CD4-positive, alpha-beta T cell (primary cell): ENCODE measurements at regions not wholly inside any gene's neighbourhood (a gene's known extent, or its start where the extent isn't known, plus 50 kb on each side); places are given as distances from the start of the nearest gene placed in this dataset.

ENCODE experiments used
- ATAC-seq: fragments of 200-7000 bp; cut with Tn5 transposase; one replicate; pipeline ENCODE4 v1.10.0; 2022; ENCODE audit warnings: mild to moderate bottlenecking; ENCODE audit not compliant: poor library complexity
- CTCF ChIA-PET: fragments of 350-600 bp; sonication (Branson Sonifier 250); formaldehyde crosslinking; loops from one replicate; lab custom pipeline; 2021; ENCODE audit warnings: antibody characterized with exemption, inconsistent platforms; lab: Charles Lee
- POLR2A ChIA-PET: fragments of 350-600 bp; sonication (Branson Sonifier 250); formaldehyde crosslinking; loops from one replicate; lab custom pipeline; 2021; ENCODE audit warnings: antibody characterized with exemption, inconsistent platforms; lab: Charles Lee
- DNase-seq, 14 experiments: peaks; one replicate each; pipeline ENCODE4 v3.0.0-alpha.2; 2013 to 2020; ENCODE audit warnings: mixed read lengths in 2 of 14
- H3K27ac ChIP-seq, 2 donors: one replicate each; pipeline versions ENCODE4 v1.5.1 to v1.7.0; 2013; ENCODE audit warnings: low read length in 2 of 2, low read depth in 1 of 2, mild to moderate bottlenecking in 1 of 2
- H3K27me3 ChIP-seq, 2 experiments: 1 replicate in 1 of 2; 2 replicates in 1 of 2; pipeline versions ENCODE4 v1.6.1 to v1.7.0; 2013; ENCODE audit warnings: low read length in 2 of 2, control low read depth in 1 of 2, mild to moderate bottlenecking in 1 of 2, moderate library complexity in 1 of 2; ENCODE audit not compliant: insufficient read depth in 2 of 2, control insufficient read depth in 1 of 2
- H3K36me3 ChIP-seq: one replicate; pipeline ENCODE4 v1.6.1; 2013; ENCODE audit warnings: low read length, control low read depth; ENCODE audit not compliant: insufficient read depth
- H3K4me1 ChIP-seq: one replicate; pipeline ENCODE4 v1.6.1; 2013; ENCODE audit warnings: low read length, control low read depth; ENCODE audit not compliant: insufficient read depth
- H3K4me3 ChIP-seq: one replicate; pipeline ENCODE4 v1.5.1; 2013; ENCODE audit warnings: mild to moderate bottlenecking, low read length, moderate library complexity
- H3K9me3 ChIP-seq, 2 experiments: 1 replicate in 1 of 2; 2 replicates in 1 of 2; pipeline versions ENCODE4 v1.6.1 to v1.7.0; 2013; ENCODE audit warnings: low read length in 2 of 2, mild to moderate bottlenecking in 2 of 2, control low read depth in 1 of 2, moderate library complexity in 1 of 2; ENCODE audit not compliant: control insufficient read depth in 1 of 2, insufficient read depth in 1 of 2
- H3K27ac Mint-ChIP-seq: one replicate; pipeline ENCODE4 v1.8.0; 2020; ENCODE audit warnings: mixed read lengths
- H3K27me3 Mint-ChIP-seq: one replicate; pipeline ENCODE4 v1.8.0; 2021; ENCODE audit warnings: mixed read lengths
- H3K36me3 Mint-ChIP-seq: one replicate; pipeline ENCODE4 v1.8.0; 2021; ENCODE audit warnings: low read depth, mixed read lengths
- H3K4me1 Mint-ChIP-seq: one replicate; pipeline ENCODE4 v1.8.0; 2021; ENCODE audit warnings: low read depth, mixed read lengths
- H3K4me3 Mint-ChIP-seq: one replicate; pipeline ENCODE4 v1.8.0; 2020; ENCODE audit warnings: mild to moderate bottlenecking, mixed read lengths
- H3K9me3 Mint-ChIP-seq: one replicate; pipeline ENCODE4 v1.8.0; 2020; ENCODE audit warnings: mixed read lengths
- CTCF ChIP-seq: fragments of 200-600 bp; IDR thresholded peaks from one replicate; pipeline ENCODE4 v1.8.0; 2022; ENCODE audit warnings: antibody characterized with exemption, mild to moderate bottlenecking
- intact Hi-C, 2 experiments: fragments of 100-400 bp; cut with DNase I in 1 of 2; cut with micrococcal nuclease in 1 of 2; formaldehyde crosslinking; loops; one replicate each; pipeline versions ENCODE4 v1.15.1 to v1.9.0; 2023 to 2025; cut with DNase I, micrococcal nuclease

GRCh38 chr5:54709096-54709495 is 191.5 kb downstream of the SNX18 start:
- H3K4me1 ChIP-seq: no peaks in the 10 kb centered on the region

GRCh38 chr5:54707841-54708240 is 190.3 kb downstream of the SNX18 start:
- no peak for ATAC-seq
- H3K27ac ChIP-seq: no peak overlapping the region
- no peak for TF ChIP-seq CTCF
- H3K4me1 ChIP-seq: no peaks in the 10 kb centered on the region
- Mint-ChIP-seq H3K27ac (no peak overlapping the region), H3K4me3 (no peak overlapping the region), H3K9me3 (no peaks in the 10 kb centered on the region), H3K36me3 (no peaks in the 10 kb centered on the region), H3K27me3 (no peaks in the 10 kb centered on the region), H3K4me1 (no peaks in the 10 kb centered on the region)
- no peaks in the 10 kb centered on the region for H3K27me3 ChIP-seq
- no peak overlapping the region for H3K4me3 ChIP-seq
- CTCF ChIA-PET: interaction anchor here (1.3 kb wide), 1 partner anchor 237 kb away, joined by 3 read pairs; no protein-coding TSS in a partner anchor
- POLR2A ChIA-PET: interaction anchor here (0.6 to 1.4 kb wide), 3 partner anchors 10 to 158 kb away, joined by 3 to 5 read pairs (median 3); no protein-coding TSS in a partner anchor
- no peaks in the 10 kb centered on the region for H3K36me3 ChIP-seq
- DNase-seq: no peak
- intact Hi-C loops: no loop called here
- H3K9me3 ChIP-seq: no peaks in the 10 kb centered on the region

More at GRCh38 chr5:54709096-54709495, 191.5 kb downstream of the SNX18 start:
- H3K9me3 ChIP-seq: no peaks in the 10 kb centered on the region
- H3K27ac ChIP-seq: no peak overlapping the region
- no peak overlapping the region for H3K4me3 ChIP-seq
- no peaks in the 10 kb centered on the region for H3K27me3 ChIP-seq
- no peak for DNase-seq
- TF ChIP-seq CTCF: no peak
- Mint-ChIP-seq H3K4me1 (no peaks in the 10 kb centered on the region), H3K27ac (no peak overlapping the region), H3K4me3 (no peak overlapping the region), H3K36me3 (no peaks in the 10 kb centered on the region), H3K9me3 (peaks cover 2% of the 10 kb centered on the region), H3K27me3 (no peaks in the 10 kb centered on the region)
- H3K36me3 ChIP-seq: no peaks in the 10 kb centered on the region
- ChIA-PET POLR2A (interaction anchor here (1.2 kb wide), 1 partner anchor 15 kb away, joined by 3 read pairs; no protein-coding TSS in a partner anchor), CTCF (no interaction called here)
- no peak for ATAC-seq
- intact Hi-C loops: no loop called here

DNA sequence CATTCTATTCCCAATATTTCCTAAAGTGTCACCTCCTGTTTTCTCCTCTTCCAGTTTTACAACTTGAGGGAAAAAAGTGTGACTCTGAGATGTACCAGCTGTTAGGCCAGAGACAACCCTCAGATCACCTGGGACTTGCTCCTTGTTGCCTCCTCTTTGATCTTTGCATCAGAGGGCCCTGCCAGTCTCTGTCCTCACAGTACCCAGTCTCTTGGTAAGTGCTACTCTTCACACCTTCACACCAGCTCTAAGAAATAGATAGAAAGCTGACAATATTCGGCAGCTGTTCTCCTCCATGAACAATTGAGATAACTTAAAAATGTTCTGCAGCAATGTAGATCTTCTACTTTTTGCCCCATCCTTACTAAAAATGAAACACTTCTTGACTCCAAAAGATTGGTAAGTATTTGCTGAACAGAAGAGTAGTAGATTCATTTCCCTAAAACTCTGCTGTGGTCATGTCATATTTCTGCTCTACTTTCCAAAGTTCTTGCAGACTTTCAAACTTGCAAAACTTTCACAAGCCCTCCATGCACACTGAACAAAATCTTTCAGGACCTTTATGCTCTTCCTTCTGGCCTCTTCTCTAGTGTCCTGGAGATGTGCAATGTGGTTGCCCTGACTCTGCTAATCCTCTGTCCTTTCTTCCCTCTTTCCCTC is 188.6 kb downstream of the SNX18 start:
- H3K36me3 ChIP-seq: no peaks in the 10 kb centered on the region
- DNase-seq: no peak
- intact Hi-C loops: no loop called here
- no peaks in the 10 kb centered on the region for H3K36me3 Mint-ChIP-seq
- no peaks in the 10 kb centered on the region for H3K4me1 Mint-ChIP-seq
- no peak overlapping the region for H3K4me3 ChIP-seq
- H3K27me3 ChIP-seq: no peaks in the 10 kb centered on the region
- ChIA-PET CTCF (interaction anchor here (1.3 kb wide), 1 partner anchor 238 kb away, joined by 3 read pairs; no protein-coding TSS in a partner anchor), POLR2A (interaction anchor here (1.0 kb wide), 1 partner anchor 16 kb away, joined by 3 read pairs; no protein-coding TSS in a partner anchor)
- TF ChIP-seq CTCF: no peak
- no peaks in the 10 kb centered on the region for H3K9me3 Mint-ChIP-seq
- no peak overlapping the region for H3K27ac Mint-ChIP-seq
- no peaks in the 10 kb centered on the region for H3K4me1 ChIP-seq
- no peaks in the 10 kb centered on the region for H3K27me3 Mint-ChIP-seq
- H3K4me3 Mint-ChIP-seq: no peak overlapping the region
- no peak for ATAC-seq
- H3K9me3 ChIP-seq: no peaks in the 10 kb centered on the region
- H3K27ac ChIP-seq: no peak overlapping the region
